Lung (tissue), 11 donors: ENCODE measurements at regions not wholly inside any gene's neighbourhood (a gene's known extent, or its start where the extent isn't known, plus 50 kb on each side); places are given as distances from the start of the nearest gene placed in this dataset.
"Not testable (repeated sequence)": the region's sequence is repeated elsewhere in the genome, so short reads cannot be mapped to it uniquely, and the experiment has no call there.

ENCODE experiments used
- ATAC-seq: fragments of 200-7000 bp; cut with Tn5 transposase; one replicate; pipeline ENCODE4 v1.9.1; 2020; ENCODE audit warnings: moderate number of reproducible peaks; ENCODE audit not compliant: insufficient read depth, low FRiP score
- DNase-seq, 3 donors: peaks; one replicate each; pipeline ENCODE4 v3.0.0-alpha.2; 2013 to 2017
- H3K27ac ChIP-seq, 2 donors: one replicate each; pipeline ENCODE4 v1.5.1; 2013; ENCODE audit warnings: mild to moderate bottlenecking in 2 of 2, moderate library complexity in 2 of 2, control low read depth in 1 of 2, inconsistent platforms in 1 of 2, low read depth in 1 of 2, low read length in 1 of 2
- H3K27me3 ChIP-seq, 3 donors: one replicate each; pipeline ENCODE4 v1.5.1; 2013; ENCODE audit warnings: low read length in 2 of 3; ENCODE audit not compliant: control insufficient read depth in 3 of 3, insufficient read depth in 3 of 3
- H3K36me3 ChIP-seq, 4 donors: one replicate each; pipeline ENCODE4 v1.5.1; 2013; ENCODE audit warnings: low read length in 4 of 4, mild to moderate bottlenecking in 1 of 4, moderate library complexity in 1 of 4; ENCODE audit not compliant: control insufficient read depth in 4 of 4, insufficient read depth in 4 of 4
- H3K4me1 ChIP-seq, 5 donors: one replicate each; pipeline ENCODE4 v1.5.1; 2013; ENCODE audit warnings: low read length in 5 of 5, mild to moderate bottlenecking in 2 of 5, moderate library complexity in 1 of 5; ENCODE audit not compliant: control insufficient read depth in 5 of 5, insufficient read depth in 5 of 5
- H3K4me3 ChIP-seq: one replicate; pipeline ENCODE4 v1.5.1; 2013; ENCODE audit warnings: mild to moderate bottlenecking, control low read depth, moderate library complexity
- H3K9ac ChIP-seq, 2 donors: one replicate each; pipeline ENCODE4 v1.5.1; 2013; ENCODE audit warnings: low read length in 2 of 2, control low read depth in 1 of 2; ENCODE audit not compliant: insufficient read depth in 1 of 2
- H3K9me3 ChIP-seq, 4 donors: one replicate each; pipeline ENCODE4 v1.5.1; 2013; ENCODE audit warnings: low read length in 3 of 4, mild to moderate bottlenecking in 1 of 4, moderate library complexity in 1 of 4; ENCODE audit not compliant: control insufficient read depth in 4 of 4, insufficient read depth in 3 of 4
- WGBS, 2 donors: extraction: QIAGEN DNeasy Blood & Tissue Kit; methylation state at CpG; one replicate each; pipeline ENCODE4 v1.1.7; 2013; 5-methylcytosine and 5-hydroxymethylcytosine counted together
- TF ChIP-seq, protein P1 (sequence below): IDR thresholded peaks from 2 replicates; pipeline ENCODE4 v1.5.1; 2012; ENCODE audit warnings: mild to moderate bottlenecking; ENCODE audit errors: control extremely low read depth, extremely low read depth
- donor health status: control.
- donor health status: control.
- donor health status: Bipolar disorder and iron deficiency.
- donor health status: healthy.
- donor health status: DM: yes; HTN: yes; CAD: no.

DNA sequence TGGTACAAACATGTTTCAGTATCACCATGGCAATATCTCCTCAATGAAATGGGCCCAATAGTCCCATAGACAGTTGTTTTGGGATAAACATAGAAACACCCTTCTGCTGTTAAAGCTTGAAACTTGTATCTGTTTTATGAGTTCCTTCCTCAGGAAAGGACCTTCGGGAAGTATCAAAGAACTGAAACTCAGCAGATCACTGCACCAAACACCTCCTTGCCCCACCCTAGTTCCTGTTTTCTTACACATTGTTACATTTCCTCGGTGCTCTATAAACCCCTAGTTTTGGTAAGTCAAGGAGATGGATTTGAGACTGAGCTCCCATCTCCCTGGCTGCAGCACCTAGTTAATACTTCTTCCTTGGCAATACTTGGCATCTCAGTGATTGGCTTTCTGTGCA lies 73.8 kb upstream of the ECI2 start:
- no peaks in the 10 kb centered on the region for H3K27me3 ChIP-seq
- no peak overlapping the region for H3K27ac ChIP-seq
- 25 to 39% methylated on average over 2 of the region's 2 CpGs for WGBS, 2 donors
- no peak overlapping the region for H3K4me3 ChIP-seq
- peaks cover 0 to 7% (median 0%) of the 10 kb centered on the region in 5 donors for H3K4me1 ChIP-seq
- TF ChIP-seq, protein P1, sequence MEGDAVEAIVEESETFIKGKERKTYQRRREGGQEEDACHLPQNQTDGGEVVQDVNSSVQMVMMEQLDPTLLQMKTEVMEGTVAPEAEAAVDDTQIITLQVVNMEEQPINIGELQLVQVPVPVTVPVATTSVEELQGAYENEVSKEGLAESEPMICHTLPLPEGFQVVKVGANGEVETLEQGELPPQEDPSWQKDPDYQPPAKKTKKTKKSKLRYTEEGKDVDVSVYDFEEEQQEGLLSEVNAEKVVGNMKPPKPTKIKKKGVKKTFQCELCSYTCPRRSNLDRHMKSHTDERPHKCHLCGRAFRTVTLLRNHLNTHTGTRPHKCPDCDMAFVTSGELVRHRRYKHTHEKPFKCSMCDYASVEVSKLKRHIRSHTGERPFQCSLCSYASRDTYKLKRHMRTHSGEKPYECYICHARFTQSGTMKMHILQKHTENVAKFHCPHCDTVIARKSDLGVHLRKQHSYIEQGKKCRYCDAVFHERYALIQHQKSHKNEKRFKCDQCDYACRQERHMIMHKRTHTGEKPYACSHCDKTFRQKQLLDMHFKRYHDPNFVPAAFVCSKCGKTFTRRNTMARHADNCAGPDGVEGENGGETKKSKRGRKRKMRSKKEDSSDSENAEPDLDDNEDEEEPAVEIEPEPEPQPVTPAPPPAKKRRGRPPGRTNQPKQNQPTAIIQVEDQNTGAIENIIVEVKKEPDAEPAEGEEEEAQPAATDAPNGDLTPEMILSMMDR, result no peak
- H3K36me3 ChIP-seq, result no peaks in the 10 kb centered on the region
- DNase-seq (no peak), ATAC-seq (no peak)
- no peak overlapping the region for H3K9ac ChIP-seq
- peaks cover 0 to 6% (median 3%) of the 10 kb centered on the region in 4 donors for H3K9me3 ChIP-seq

DNA sequence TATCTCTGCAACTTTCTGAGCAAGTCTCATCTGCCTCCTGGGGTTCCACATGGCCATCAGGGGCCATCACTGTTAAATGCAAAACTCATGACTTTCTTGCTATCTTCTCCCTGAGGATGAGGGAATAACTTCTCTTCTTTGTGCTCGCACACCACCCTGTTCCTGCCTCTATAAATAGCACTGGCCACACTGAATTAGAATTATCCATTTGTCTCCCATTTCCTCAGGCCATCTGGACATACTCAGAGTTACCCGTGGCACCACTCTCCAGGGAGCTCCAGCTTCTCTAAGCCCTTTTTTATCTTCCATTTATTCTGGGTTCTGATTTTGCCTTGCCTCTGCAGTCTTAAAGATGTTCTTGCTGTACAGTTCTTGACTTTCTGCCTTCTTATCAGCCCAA lies 72.8 kb upstream of the ECI2 start:
- TF ChIP-seq, protein P1, result no peak
- 71 to 77% methylated on average over 2 of the region's 2 CpGs for WGBS, 2 donors
- no peaks in the 10 kb centered on the region for H3K36me3 ChIP-seq
- peaks cover 0 to 7% (median 0%) of the 10 kb centered on the region in 5 donors for H3K4me1 ChIP-seq
- H3K9ac ChIP-seq, result no peak overlapping the region
- no peaks in the 10 kb centered on the region for H3K27me3 ChIP-seq
- no peak overlapping the region for H3K4me3 ChIP-seq
- H3K27ac ChIP-seq, result no peak overlapping the region
- no peaks in the 10 kb centered on the region for H3K9me3 ChIP-seq
- no peak for DNase-seq
- no peak for ATAC-seq

DNA sequence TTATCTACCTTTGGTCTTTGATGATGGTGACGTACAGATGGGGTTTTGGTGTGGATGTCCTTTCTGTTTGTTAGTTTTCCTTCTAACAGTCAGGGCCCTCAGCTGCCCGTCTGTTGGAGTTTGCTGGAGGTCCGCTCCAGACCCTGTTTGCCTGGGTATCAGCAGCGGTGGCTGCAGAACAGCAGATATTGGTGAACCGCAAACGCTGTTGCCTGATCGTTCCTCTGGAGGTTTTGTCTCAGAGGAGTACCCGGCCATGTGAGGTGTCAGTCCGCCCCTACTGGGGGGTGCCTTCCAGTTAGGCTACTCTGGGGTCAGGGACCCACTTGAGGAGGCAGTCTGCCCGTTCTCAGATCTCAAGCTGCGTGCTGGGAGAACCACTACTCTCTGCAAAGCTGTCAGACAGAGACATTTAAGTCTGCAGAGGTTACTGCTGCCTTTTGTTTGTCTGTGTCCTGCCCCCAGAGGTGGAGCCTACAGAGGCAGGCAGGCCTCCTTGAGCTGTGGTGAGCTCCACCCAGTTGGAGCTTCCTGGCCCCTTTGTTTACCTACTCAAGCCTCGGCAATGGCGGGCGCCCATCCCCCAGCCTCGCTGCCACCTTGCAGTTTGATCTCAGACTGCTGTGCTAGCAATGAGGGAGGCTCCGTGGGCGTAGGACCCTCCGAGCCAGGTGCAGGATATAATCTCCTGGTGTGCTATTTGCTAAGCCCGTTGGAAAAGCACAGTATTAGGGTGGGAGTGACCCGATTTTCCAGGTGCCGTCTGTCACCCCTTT lies 68.5 kb upstream of the ECI2 start:
- not testable (repeated sequence) for DNase-seq, H3K9me3 ChIP-seq, H3K9ac ChIP-seq, H3K27ac ChIP-seq, H3K4me3 ChIP-seq, H3K27me3 ChIP-seq, ATAC-seq, H3K4me1 ChIP-seq, H3K36me3 ChIP-seq
- WGBS, 2 donors, result 93 to 94% methylated on average over 20 to 21 of the region's 21 CpGs

DNA sequence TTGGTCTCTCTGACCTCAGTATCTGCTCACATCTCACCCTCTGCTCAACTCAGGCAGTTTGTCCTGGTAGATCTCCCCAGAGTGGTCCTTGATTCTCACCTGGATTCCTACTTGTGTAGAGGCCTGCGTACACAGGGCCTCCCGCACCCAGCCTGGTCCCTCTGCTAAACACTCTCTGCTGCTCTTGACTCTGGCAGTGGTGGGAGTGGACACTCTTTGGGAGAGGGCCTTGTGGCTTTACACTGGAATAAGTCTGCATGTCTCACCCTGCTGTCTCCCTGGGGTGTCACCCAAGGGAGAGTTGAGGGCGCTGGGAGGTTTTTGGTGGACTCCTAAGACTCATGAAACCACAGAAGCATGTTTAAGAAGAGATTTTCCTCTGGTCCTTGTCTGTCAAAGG lies 57.3 kb upstream of the ECI2 start:
- DNase-seq (no peak), ATAC-seq (no peak)
- TF ChIP-seq, protein P1, result no peak
- Histone ChIP-seq H3K9ac (no peak overlapping the region), H3K9me3 (peaks cover 0 to 2% (median 0%) of the 10 kb centered on the region in 4 donors), H3K27me3 (no peaks in the 10 kb centered on the region), H3K27ac (no peak overlapping the region), H3K4me3 (no peak overlapping the region), H3K4me1 (no peaks in the 10 kb centered on the region), H3K36me3 (no peaks in the 10 kb centered on the region)
- WGBS, 2 donors, result 56 to 93% methylated on average over 3 of the region's 3 CpGs
